SK-N-SH treated with all-trans-retinoic acid at 6 μM for 48 hours (cell line): ENCODE measurements at regions not wholly inside any gene's neighbourhood (a gene's known extent, or its start where the extent isn't known, plus 50 kb on each side); places are given as distances from the start of the nearest gene placed in this dataset.

ENCODE experiments used
- ATAC-seq: fragments of 200-7000 bp; cut with Tn5 transposase; 3 replicates; pipeline ENCODE4 v1.9.1; 2020; ENCODE audit warnings: mild to moderate bottlenecking, moderate library complexity
- ARNTL ChIP-seq: fragments of 450-650 bp; formaldehyde crosslinking; IDR thresholded peaks from 2 replicates; pipeline ENCODE4 v1.5.0; 2020; ENCODE audit warnings: low read depth, mild to moderate bottlenecking, moderate library complexity, borderline replicate concordance
- BACH2 ChIP-seq: fragments of 250-450 bp; sonication (Bioruptor Pico); IDR thresholded peaks from 2 replicates; pipeline ENCODE4 v1.9.0; 2021; ENCODE audit warnings: mild to moderate bottlenecking, borderline replicate concordance
- CREB5 ChIP-seq: fragments of 250-450 bp; sonication (Bioruptor Pico); IDR thresholded peaks from 2 replicates; pipeline ENCODE4 v1.5.1; 2020; ENCODE audit warnings: low read depth, mild to moderate bottlenecking, moderate library complexity
- CSDC2 ChIP-seq: fragments of 250-450 bp; sonication (Bioruptor Pico); IDR thresholded peaks from 2 replicates; pipeline ENCODE4 v1.5.0; 2020; ENCODE audit warnings: mild to moderate bottlenecking, moderate library complexity
- CSRNP3 ChIP-seq: fragments of 250-450 bp; sonication (Bioruptor Pico); IDR thresholded peaks from 2 replicates; pipeline ENCODE4 v1.5.1; 2021; ENCODE audit warnings: mild to moderate bottlenecking, moderate library complexity
- ESRRG ChIP-seq: fragments of 250-450 bp; sonication (Bioruptor Pico); IDR thresholded peaks from 2 replicates; pipeline ENCODE4 v1.6.1; 2021; ENCODE audit warnings: mild to moderate bottlenecking
- GLIS3 ChIP-seq: fragments of 250-450 bp; sonication (Bioruptor Pico); IDR thresholded peaks from 2 replicates; pipeline ENCODE4 v1.5.0; 2020; ENCODE audit warnings: mild to moderate bottlenecking, moderate library complexity
- ISL1 ChIP-seq: fragments of 250-450 bp; sonication (Bioruptor Pico); IDR thresholded peaks from 2 replicates; pipeline ENCODE4 v2.1.2; 2022; ENCODE audit warnings: mild to moderate bottlenecking, moderate library complexity
- OSR1 ChIP-seq: fragments of 250-450 bp; sonication (Bioruptor Pico); IDR thresholded peaks from 2 replicates; pipeline ENCODE4 v1.8.0; 2022; ENCODE audit warnings: moderate library complexity, mild to moderate bottlenecking, inconsistent platforms
- PATZ1 ChIP-seq: fragments of 250-450 bp; sonication (Bioruptor Pico); IDR thresholded peaks from 2 replicates; pipeline ENCODE4 v1.8.0; 2020; ENCODE audit warnings: mild to moderate bottlenecking, moderate library complexity, borderline replicate concordance
- POU6F1 ChIP-seq: fragments of 250-450 bp; sonication (Bioruptor Pico); IDR thresholded peaks from 2 replicates; pipeline ENCODE4 v1.8.0; 2021; ENCODE audit warnings: low read depth, mild to moderate bottlenecking, moderate library complexity, borderline replicate concordance
- PPARA ChIP-seq: fragments of 250-450 bp; sonication (Bioruptor Pico); IDR thresholded peaks from 2 replicates; pipeline ENCODE4 v1.5.0; 2020; ENCODE audit warnings: mild to moderate bottlenecking, borderline replicate concordance
- RARB ChIP-seq: fragments of 250-450 bp; sonication (Bioruptor Pico); IDR thresholded peaks from 2 replicates; pipeline ENCODE4 v1.8.0; 2021; ENCODE audit warnings: mild to moderate bottlenecking, moderate library complexity
- SNAI2 ChIP-seq: fragments of 250-450 bp; sonication (Bioruptor Pico); IDR thresholded peaks from 2 replicates; pipeline ENCODE4 v1.5.0; 2020; ENCODE audit warnings: mild to moderate bottlenecking, moderate library complexity
- TCF4 ChIP-seq: fragments of 250-450 bp; sonication (Bioruptor Pico); IDR thresholded peaks from 2 replicates; pipeline ENCODE4 v1.8.0; 2021; ENCODE audit warnings: mild to moderate bottlenecking, moderate library complexity, borderline replicate concordance
- TOX ChIP-seq: fragments of 250-450 bp; sonication (Bioruptor Pico); IDR thresholded peaks from 2 replicates; pipeline ENCODE4 v1.8.0; 2021; ENCODE audit warnings: mild to moderate bottlenecking, moderate library complexity, borderline replicate concordance
- TSHZ2 ChIP-seq: fragments of 250-450 bp; sonication (Bioruptor Pico); IDR thresholded peaks from 2 replicates; pipeline ENCODE4 v1.5.0; 2020; ENCODE audit warnings: mild to moderate bottlenecking, moderate library complexity
- ZC3H10 ChIP-seq: fragments of 250-450 bp; sonication (Bioruptor Pico); IDR thresholded peaks from 2 replicates; pipeline ENCODE4 v1.5.1; 2021; ENCODE audit warnings: mild to moderate bottlenecking, moderate library complexity
- ZFP30 ChIP-seq: fragments of 450-650 bp; formaldehyde crosslinking; IDR thresholded peaks from 2 replicates; pipeline ENCODE4 v1.5.0; 2022; ENCODE audit warnings: mild to moderate bottlenecking, moderate library complexity
- ZNF565 ChIP-seq: fragments of 450-650 bp; formaldehyde crosslinking; conservative IDR thresholded peaks from 2 replicates; pipeline ENCODE4 v1.5.0; 2020; ENCODE audit warnings: low read depth, mild to moderate bottlenecking, moderate library complexity
- ZNF70 ChIP-seq: fragments of 450-650 bp; formaldehyde crosslinking; IDR thresholded peaks from 2 replicates; pipeline ENCODE4 v1.5.0; 2020; ENCODE audit warnings: mild to moderate bottlenecking, moderate library complexity

GRCh38 chr9:14445946-14446345, 132.0 kb upstream of the NFIB start:
- no peak for TF ChIP-seq CREB5
- no peak for TF ChIP-seq ISL1 (CRISPR knock-in tag)
- no peak for TF ChIP-seq RARB (CRISPR knock-in tag)
- no peak for TF ChIP-seq ARNTL (CRISPR knock-in tag)
- TF ChIP-seq ZC3H10, result no peak
- no peak for TF ChIP-seq TOX (CRISPR knock-in tag)
- TF ChIP-seq ZNF70 (CRISPR knock-in tag), result no peak
- TF ChIP-seq BACH2 (CRISPR knock-in tag), result no peak
- TF ChIP-seq GLIS3 (CRISPR knock-in tag), result no peak
- TF ChIP-seq TCF4 (CRISPR knock-in tag), result no peak
- TF ChIP-seq PATZ1 (CRISPR knock-in tag), result no peak
- no peak for TF ChIP-seq CSRNP3 (CRISPR knock-in tag)
- TF ChIP-seq POU6F1 (CRISPR knock-in tag), result no peak
- no peak for TF ChIP-seq TSHZ2 (CRISPR knock-in tag)
- no peak for TF ChIP-seq ZNF565 (CRISPR knock-in tag)
- TF ChIP-seq CSDC2 (CRISPR knock-in tag), result no peak
- TF ChIP-seq SNAI2 (CRISPR knock-in tag), result no peak
- no peak for TF ChIP-seq PPARA (CRISPR knock-in tag)
- no peak for TF ChIP-seq OSR1 (CRISPR knock-in tag)

GRCh38 chr9:14442956-14443355, 129.0 kb upstream of the NFIB start:
- TF ChIP-seq ZNF70 (CRISPR knock-in tag) (no peak), TOX (CRISPR knock-in tag) (no peak), ZC3H10 (no peak), RARB (CRISPR knock-in tag) (no peak), BACH2 (CRISPR knock-in tag) (no peak), ISL1 (CRISPR knock-in tag) (no peak), CSDC2 (CRISPR knock-in tag) (no peak), SNAI2 (CRISPR knock-in tag) (no peak)

More at GRCh38 chr9:14445946-14446345, 132.0 kb upstream of the NFIB start:
- ATAC-seq, result no peak

GRCh38 chr9:14441976-14442651, 128.2 kb upstream of the NFIB start:
- ATAC-seq, result peak; percentile 70
- TF ChIP-seq ZNF565 (CRISPR knock-in tag) (no peak), OSR1 (CRISPR knock-in tag) (no peak), ESRRG (CRISPR knock-in tag) (no peak), TSHZ2 (CRISPR knock-in tag) (no peak), ZFP30 (CRISPR knock-in tag) (no peak), CSRNP3 (CRISPR knock-in tag) (no peak), TCF4 (CRISPR knock-in tag) (no peak), ARNTL (CRISPR knock-in tag) (no peak), SNAI2 (CRISPR knock-in tag) (no peak), ZNF70 (CRISPR knock-in tag) (no peak)

More at GRCh38 chr9:14442956-14443355, 129.0 kb upstream of the NFIB start:
- ATAC-seq, result no peak
